ENCODE measurements at regions not wholly inside any gene's neighbourhood (a gene's known extent, or its start where the extent isn't known, plus 50 kb on each side); places are given as distances from the start of the nearest gene placed in this dataset.

- TF ChIP-seq ZSCAN5A (tag by site-specific recombination; IDR thresholded peaks at IDR 0.05) (no peak), ZNF214 (tag by site-specific recombination; IDR thresholded peaks at IDR 0.05; ENCODE audit: borderline replicate concordance) (no peak), ZSCAN4 (tag by site-specific recombination; IDR thresholded peaks at IDR 0.05) (no peak), ZNF184 (tag by site-specific recombination; IDR thresholded peaks at IDR 0.05) (no peak), ZNF274 (IDR thresholded peaks at IDR 0.05; ENCODE audit: low read length) (no peak), ZNF274 (tag by site-specific recombination; IDR thresholded peaks at IDR 0.05; ENCODE audit: borderline replicate concordance) (no peak)
Observed at GRCh38 chr10:2761971-2762370, 305.4 kb upstream of the PFKP start (continued).

GRCh38 chr10:2761311-2761710, 306.0 kb upstream of the PFKP start:
- Histone ChIP-seq H3K36me3 (ENCODE audit: control insufficient read depth in 2 of 2, insufficient read depth in 1 of 2, low read length in 2 of 2) (no peaks in the 10 kb centered on the region), H3K4me1 (ENCODE audit: control insufficient read depth, insufficient read depth, low read length) (no peaks in the 10 kb centered on the region), H3K27ac (ENCODE audit: extremely low read depth, low read depth, low read length) (no peak overlapping the region), H3K4me3 (ENCODE audit: low read depth, low read length) (no peak overlapping the region), H3K9me3 (ENCODE audit: control insufficient read depth, insufficient read depth, low read depth, low read length) (no peaks in the 10 kb centered on the region)
- TF ChIP-seq ZNF211 (tag by site-specific recombination; IDR thresholded peaks at IDR 0.05; ENCODE audit: low read depth) (no peak), HOXA7 (CRISPR knock-in tag; IDR thresholded peaks at IDR 0.05; ENCODE audit: borderline replicate concordance) (no peak), ZNF157 (tag by site-specific recombination; IDR thresholded peaks at IDR 0.05) (no peak), ZNF184 (tag by site-specific recombination; IDR thresholded peaks at IDR 0.05) (no peak), ZBTB26 (tag by site-specific recombination; optimal IDR thresholded peaks at IDR 0.05) (no peak)
- CTCF ChIA-PET = no interaction called here
- POLR2A ChIA-PET = no interaction called here

GRCh38 chr10:2760736-2761135, 306.6 kb upstream of the PFKP start:
- no peaks in the 10 kb centered on the region for H3K9me3 ChIP-seq (ENCODE audit: control insufficient read depth, insufficient read depth, low read depth, low read length)
- TF ChIP-seq ZBTB48 (tag by site-specific recombination; IDR thresholded peaks at IDR 0.05) (no peak), EGR2 (tag by site-specific recombination; IDR thresholded peaks at IDR 0.05; ENCODE audit: low read depth) (no peak), YY1 (tag by site-specific recombination; IDR thresholded peaks at IDR 0.05) (no peak), ZNF830 (tag by site-specific recombination; IDR thresholded peaks at IDR 0.05; ENCODE audit: low read depth) (no peak)
- ChIA-PET POLR2A (no interaction called here), CTCF (no interaction called here)
- H3K27ac ChIP-seq (ENCODE audit: extremely low read depth, low read depth, low read length) = no peak overlapping the region
- no peak overlapping the region for H3K4me3 ChIP-seq (ENCODE audit: low read depth, low read length)
- H3K4me1 ChIP-seq (ENCODE audit: control insufficient read depth, insufficient read depth, low read length) = no peaks in the 10 kb centered on the region
- no peaks in the 10 kb centered on the region for H3K36me3 ChIP-seq (ENCODE audit: control insufficient read depth in 2 of 2, insufficient read depth in 1 of 2, low read length in 2 of 2)

GRCh38 chr10:2759233-2759632, 308.1 kb upstream of the PFKP start:
- TF ChIP-seq ZSCAN23 (tag by site-specific recombination; IDR thresholded peaks at IDR 0.05) = no peak
- TF ChIP-seq HOXC10 (CRISPR knock-in tag; IDR thresholded peaks at IDR 0.05) = no peak
- no peak for TF ChIP-seq BCL11A (tag by site-specific recombination; IDR thresholded peaks at IDR 0.05; ENCODE audit: low read depth)
- no peak for TF ChIP-seq MYNN (tag by site-specific recombination; IDR thresholded peaks at IDR 0.05; ENCODE audit: borderline replicate concordance)
- Histone ChIP-seq H3K36me3 (ENCODE audit: control insufficient read depth in 2 of 2, insufficient read depth in 1 of 2, low read length in 2 of 2) (no peaks in the 10 kb centered on the region), H3K9me3 (ENCODE audit: control insufficient read depth, insufficient read depth, low read depth, low read length) (no peaks in the 10 kb centered on the region), H3K4me1 (ENCODE audit: control insufficient read depth, insufficient read depth, low read length) (no peaks in the 10 kb centered on the region), H3K4me3 (ENCODE audit: low read depth, low read length) (no peak overlapping the region), H3K27ac (ENCODE audit: extremely low read depth, low read depth, low read length) (no peak overlapping the region)
- CTCF ChIA-PET = no interaction called here
- POLR2A ChIA-PET = no interaction called here
